Endothelial cell of umbilical vein (primary cell): ENCODE measurements at regions not wholly inside any gene's neighbourhood (a gene's known extent, or its start where the extent isn't known, plus 50 kb on each side); places are given as distances from the start of the nearest gene placed in this dataset.

Experiments used
- BruUV-seq: library from RNA; stranded (reverse); fragments of 400-500 nt; replicated peaks from 2 replicates; lab custom pipeline; 2021; lab: Mats Ljungman, UMichigan
- CTCF ChIA-PET: fragments of 300-600, 350-600 bp; sonication (Branson Sonifier 250); formaldehyde crosslinking; loops from one replicate; lab custom pipeline; 2021; ENCODE audit warnings: antibody characterized with exemption, inconsistent platforms; lab: Charles Lee
- POLR2A ChIA-PET: fragments of 300-600, 350-600 bp; sonication (Branson Sonifier 250); formaldehyde crosslinking; loops from one replicate; lab custom pipeline; 2021; ENCODE audit warnings: antibody characterized with exemption, inconsistent platforms; lab: Charles Lee
- DNase-seq: peaks from one replicate; pipeline ENCODE4 v3.0.0-alpha.2; 2011; ENCODE audit warnings: low read depth, low spot score
- FAIRE-seq: peaks from 2 replicates; lab custom pipeline; 2011; peaks lifted over from hg19 to GRCh38; lab: Jason Lieb, UNC
- H2AFZ ChIP-seq: 2 replicates; pipeline ENCODE4 v1.6.0; 2012; ENCODE audit warnings: low read depth, low read length, control low read depth, inconsistent platforms
- H3K27ac ChIP-seq: 2 replicates; pipeline ENCODE4 v1.5.1; 2011; ENCODE audit warnings: low read depth, mild to moderate bottlenecking, control low read depth, low read length, moderate library complexity; ENCODE audit not compliant: insufficient read depth
- H3K27me3 ChIP-seq, 2 experiments: 2 replicates each; pipeline versions ENCODE4 v1.6.0 to v1.6.1; 2011; ENCODE audit warnings: low read length in 2 of 2, mixed read lengths in 1 of 2; ENCODE audit not compliant: control insufficient read depth in 2 of 2, insufficient read depth in 2 of 2
- H3K36me3 ChIP-seq, 2 experiments: 2 replicates in 1 of 2; 3 replicates in 1 of 2; pipeline ENCODE4 v1.5.1; 2011; ENCODE audit warnings: low read length in 2 of 2, mild to moderate bottlenecking in 1 of 2, moderate library complexity in 1 of 2; ENCODE audit not compliant: control insufficient read depth in 2 of 2, insufficient read depth in 2 of 2; ENCODE audit errors: extremely low read depth in 1 of 2
- H3K4me1 ChIP-seq: 3 replicates; pipeline ENCODE4 v1.5.1; 2011; ENCODE audit warnings: mild to moderate bottlenecking, low read length; ENCODE audit not compliant: control insufficient read depth, insufficient read depth; ENCODE audit errors: extremely low read depth
- H3K4me2 ChIP-seq: 2 replicates; pipeline ENCODE4 v1.6.1; 2011; ENCODE audit warnings: low read length, control low read depth, mixed read lengths; ENCODE audit not compliant: insufficient read depth
- H3K4me3 ChIP-seq, 3 experiments: fragments of 200-600 bp in 1 of 3; sonication (generic), shearing (Covaris generic) in 1 of 3; replicated peaks in 1 of 3; 2 replicates each; pipeline ENCODE4 v1.5.1; 2011 to 2016; ENCODE audit warnings: control low read depth in 3 of 3, low read length in 3 of 3, mild to moderate bottlenecking in 2 of 3, inconsistent platforms in 1 of 3, low read depth in 1 of 3, moderate library complexity in 1 of 3; ENCODE audit not compliant: insufficient read depth in 1 of 3
- H3K79me2 ChIP-seq: 2 replicates; pipeline ENCODE4 v1.6.0; 2012; ENCODE audit warnings: low read length, inconsistent platforms; ENCODE audit not compliant: control insufficient read depth, insufficient read depth
- H3K9ac ChIP-seq: replicated peaks from 2 replicates; pipeline ENCODE3; 2011; ENCODE audit warnings: low read length, control low read depth; ENCODE audit not compliant: insufficient read depth; ENCODE audit errors: extremely low read depth
- H3K9me1 ChIP-seq: replicated peaks from 3 replicates; pipeline ENCODE4 v1.6.0; 2011; ENCODE audit warnings: mild to moderate bottlenecking, low read length; ENCODE audit not compliant: control insufficient read depth, insufficient read depth; ENCODE audit errors: extremely low read depth
- H3K9me3 ChIP-seq: replicated peaks from 2 replicates; pipeline ENCODE4 v1.5.1; 2012; ENCODE audit warnings: low read length, inconsistent platforms; ENCODE audit not compliant: control insufficient read depth, insufficient read depth
- H4K20me1 ChIP-seq: replicated peaks from 2 replicates; pipeline ENCODE3; 2011; ENCODE audit warnings: mild to moderate bottlenecking, low read length; ENCODE audit not compliant: control insufficient read depth, insufficient read depth; ENCODE audit errors: extremely low read depth
- EZH2 ChIP-seq: IDR thresholded peaks from 2 replicates; pipeline ENCODE4 v1.6.1; 2012; ENCODE audit warnings: borderline replicate concordance, low read depth, mild to moderate bottlenecking, moderate library complexity, low read length, inconsistent platforms; ENCODE audit not compliant: severe bottlenecking
- FOS ChIP-seq: IDR thresholded peaks from 2 replicates; pipeline ENCODE4 v1.6.1; 2011; ENCODE audit warnings: mild to moderate bottlenecking, low read length, moderate library complexity, borderline replicate concordance; ENCODE audit not compliant: insufficient read depth
- GATA2 ChIP-seq: IDR thresholded peaks from 2 replicates; pipeline ENCODE4 v1.7.0; 2011; ENCODE audit warnings: low read depth, mild to moderate bottlenecking, moderate library complexity, mixed read lengths, low read length; ENCODE audit not compliant: insufficient read length, insufficient read depth
- JUN ChIP-seq: IDR thresholded peaks from 2 replicates; pipeline ENCODE4 v1.6.1; 2011; ENCODE audit warnings: borderline replicate concordance, low read depth; ENCODE audit not compliant: insufficient read length, insufficient read depth
- MYC ChIP-seq: IDR thresholded peaks from one replicate; pipeline ENCODE4 v1.6.1; 2011; ENCODE audit warnings: mild to moderate bottlenecking, low read depth, low read length
- POLR2A ChIP-seq: IDR thresholded peaks from 2 replicates; pipeline ENCODE4 v1.6.1; 2012; ENCODE audit warnings: low read depth, mild to moderate bottlenecking, control low read depth, low read length
- POLR2AphosphoS5 ChIP-seq: IDR thresholded peaks from 2 replicates; pipeline ENCODE4 v1.6.1; 2012; ENCODE audit warnings: low read depth, mild to moderate bottlenecking, control low read depth, low read length, moderate library complexity; ENCODE audit not compliant: insufficient read depth
- dilution Hi-C: fragments of 300-500 bp; cut with MboI; formaldehyde crosslinking; loops from one replicate; pipeline ENCODE4 v1.15.0; 2019; ENCODE audit warnings: low sequenced_read_pairs; ENCODE audit not compliant: extremely low pct_ligation_motif_present
- intact Hi-C: fragments of 100-400 bp; cut with micrococcal nuclease; formaldehyde crosslinking; loops from one replicate; pipeline ENCODE4 v1.10.0; 2022
- TF ChIP-seq, protein P1 (sequence below): IDR thresholded peaks from 2 replicates; pipeline ENCODE4 v1.6.1; 2011; ENCODE audit not compliant: insufficient read depth, insufficient read length
- TF ChIP-seq, protein P2 (sequence below), 2 donors: IDR thresholded peaks; 1 replicate in 1 of 2; 2 replicates in 1 of 2; pipeline ENCODE4 v1.5.1; 2011; ENCODE audit warnings: low read length in 2 of 2, mild to moderate bottlenecking in 2 of 2, moderate library complexity in 2 of 2, control low read depth in 1 of 2, inconsistent platforms in 1 of 2, low read depth in 1 of 2; ENCODE audit not compliant: insufficient read depth in 1 of 2; ENCODE audit errors: extremely low read depth in 1 of 2

- Histone ChIP-seq H3K4me1 (peaks cover 12% of the 10 kb centered on the region), H2AFZ (no peak overlapping the region), H3K4me2 (no peak overlapping the region), H3K27me3 (no peaks in the 10 kb centered on the region), H3K9me3 (no peaks in the 10 kb centered on the region), H3K79me2 (no peaks in the 10 kb centered on the region), H3K27ac (no peak overlapping the region), H3K4me3 (no peak overlapping the region), H3K9ac (no peak overlapping the region), H4K20me1 (no peaks in the 10 kb centered on the region), H3K9me1 (no peaks in the 10 kb centered on the region), H3K36me3 (no peaks in the 10 kb centered on the region)
- TF ChIP-seq MYC (no peak), JUN (no peak), EZH2 (no peak), GATA2 (no peak), POLR2AphosphoS5 (no peak), FOS (no peak), POLR2A (no peak)
- TF ChIP-seq, protein P1, sequence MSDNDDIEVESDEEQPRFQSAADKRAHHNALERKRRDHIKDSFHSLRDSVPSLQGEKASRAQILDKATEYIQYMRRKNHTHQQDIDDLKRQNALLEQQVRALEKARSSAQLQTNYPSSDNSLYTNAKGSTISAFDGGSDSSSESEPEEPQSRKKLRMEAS, result no peak
- TF ChIP-seq, protein P2, sequence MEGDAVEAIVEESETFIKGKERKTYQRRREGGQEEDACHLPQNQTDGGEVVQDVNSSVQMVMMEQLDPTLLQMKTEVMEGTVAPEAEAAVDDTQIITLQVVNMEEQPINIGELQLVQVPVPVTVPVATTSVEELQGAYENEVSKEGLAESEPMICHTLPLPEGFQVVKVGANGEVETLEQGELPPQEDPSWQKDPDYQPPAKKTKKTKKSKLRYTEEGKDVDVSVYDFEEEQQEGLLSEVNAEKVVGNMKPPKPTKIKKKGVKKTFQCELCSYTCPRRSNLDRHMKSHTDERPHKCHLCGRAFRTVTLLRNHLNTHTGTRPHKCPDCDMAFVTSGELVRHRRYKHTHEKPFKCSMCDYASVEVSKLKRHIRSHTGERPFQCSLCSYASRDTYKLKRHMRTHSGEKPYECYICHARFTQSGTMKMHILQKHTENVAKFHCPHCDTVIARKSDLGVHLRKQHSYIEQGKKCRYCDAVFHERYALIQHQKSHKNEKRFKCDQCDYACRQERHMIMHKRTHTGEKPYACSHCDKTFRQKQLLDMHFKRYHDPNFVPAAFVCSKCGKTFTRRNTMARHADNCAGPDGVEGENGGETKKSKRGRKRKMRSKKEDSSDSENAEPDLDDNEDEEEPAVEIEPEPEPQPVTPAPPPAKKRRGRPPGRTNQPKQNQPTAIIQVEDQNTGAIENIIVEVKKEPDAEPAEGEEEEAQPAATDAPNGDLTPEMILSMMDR (IDR thresholded peaks at IDR 0.05; ENCODE audit: extremely low read depth in 1 of 2, insufficient read depth in 1 of 2, low read depth in 1 of 2, low read length in 2 of 2), result no peak
- no TSS peak for BruUV-seq
- ChIA-PET CTCF (no interaction called here), POLR2A (no interaction called here)
- FAIRE-seq (no peak), DNase-seq (no peak)
- dilution Hi-C loops, result no loop called here
- intact Hi-C loops, result no loop called here
These were observed 152.6 kb downstream of the PTPRU start for GRCh38 chr1:29388884-29389283.
